ENCODE measurements at regions not wholly inside any gene's neighbourhood (a gene's known extent, or its start where the extent isn't known, plus 50 kb on each side); places are given as distances from the start of the nearest gene placed in this dataset.
"Not testable (repeated sequence)": the region's sequence is repeated elsewhere in the genome, so short reads cannot be mapped to it uniquely, and the experiment has no call there.

GRCh38 chr2:226087505-226088365 lies 688.2 kb downstream of the NYAP2 start:
- TF ChIP-seq CTCF (IDR thresholded peaks at IDR 0.05; ENCODE audit: insufficient read depth, low read length, poor library complexity, severe bottlenecking) = no peak
- Histone ChIP-seq H3K36me3 (ENCODE audit: control insufficient read depth, insufficient read depth, low read length) (no peaks in the 10 kb centered on the region), H3K4me3 (ENCODE audit: low read depth, low read length) (no peak overlapping the region), H3K27me3 (ENCODE audit: control insufficient read depth, insufficient read depth, low read length) (no peaks in the 10 kb centered on the region)
- DNase-seq (ENCODE audit: low read depth) = no peak

GRCh38 chr2:226087051-226087450 lies 687.5 kb downstream of the NYAP2 start:
- Histone ChIP-seq H3K4me3 (ENCODE audit: low read depth, low read length) (no peak overlapping the region), H3K27me3 (ENCODE audit: control insufficient read depth, insufficient read depth, low read length) (no peaks in the 10 kb centered on the region), H3K36me3 (ENCODE audit: control insufficient read depth, insufficient read depth, low read length) (no peaks in the 10 kb centered on the region)
- no peak for TF ChIP-seq CTCF (IDR thresholded peaks at IDR 0.05; ENCODE audit: insufficient read depth, low read length, poor library complexity, severe bottlenecking)
- no peak for DNase-seq (ENCODE audit: low read depth)

GRCh38 chr2:226086190-226086589 lies 686.7 kb downstream of the NYAP2 start:
- DNase-seq (ENCODE audit: low read depth) = no peak
- no peaks in the 10 kb centered on the region for H3K27me3 ChIP-seq (ENCODE audit: control insufficient read depth, insufficient read depth, low read length)
- TF ChIP-seq CTCF (IDR thresholded peaks at IDR 0.05; ENCODE audit: insufficient read depth, low read length, poor library complexity, severe bottlenecking) = no peak
- no peak overlapping the region for H3K4me3 ChIP-seq (ENCODE audit: low read depth, low read length)
- no peaks in the 10 kb centered on the region for H3K36me3 ChIP-seq (ENCODE audit: control insufficient read depth, insufficient read depth, low read length)

- not testable (repeated sequence) for H3K36me3 ChIP-seq (ENCODE audit: control insufficient read depth, insufficient read depth, low read length); DNase-seq (ENCODE audit: low read depth); H3K4me3 ChIP-seq (ENCODE audit: low read depth, low read length); H3K27me3 ChIP-seq (ENCODE audit: control insufficient read depth, insufficient read depth, low read length)
These were observed 685.9 kb downstream of the NYAP2 start for GRCh38 chr2:226085425-226085824.

- no peak overlapping the region for H3K4me3 ChIP-seq (ENCODE audit: low read depth, low read length)
- DNase-seq (ENCODE audit: low read depth) = no peak
- H3K27me3 ChIP-seq (ENCODE audit: control insufficient read depth, insufficient read depth, low read length) = no peaks in the 10 kb centered on the region
- no peaks in the 10 kb centered on the region for H3K36me3 ChIP-seq (ENCODE audit: control insufficient read depth, insufficient read depth, low read length)
- TF ChIP-seq CTCF (IDR thresholded peaks at IDR 0.05; ENCODE audit: insufficient read depth, low read length, poor library complexity, severe bottlenecking) = no peak
These were observed 680.8 kb downstream of the NYAP2 start for GRCh38 chr2:226080334-226080733.

- Histone ChIP-seq H3K27me3 (ENCODE audit: control insufficient read depth, insufficient read depth, low read length) (no peaks in the 10 kb centered on the region), H3K36me3 (ENCODE audit: control insufficient read depth, insufficient read depth, low read length) (no peaks in the 10 kb centered on the region), H3K4me3 (ENCODE audit: low read depth, low read length) (no peak overlapping the region)
- peak; percentile 82 for DNase-seq (ENCODE audit: low read depth)
- TF ChIP-seq CTCF (IDR thresholded peaks at IDR 0.05; ENCODE audit: insufficient read depth, low read length, poor library complexity, severe bottlenecking) = no peak
These were observed 680.2 kb downstream of the NYAP2 start for GRCh38 chr2:226079671-226080181.

Measured in kidney epithelial cell (primary cell).